ENCODE measurements at regions not wholly inside any gene's neighbourhood (a gene's known extent, or its start where the extent isn't known, plus 50 kb on each side); places are given as distances from the start of the nearest gene placed in this dataset.
"Not testable (repeated sequence)": the region's sequence is repeated elsewhere in the genome, so short reads cannot be mapped to it uniquely, and the experiment has no call there.

GRCh38 chr10:93232159-93232558 is 158.5 kb downstream of the CYP26A1 start:
- POLR2A ChIA-PET; H3K79me2 ChIP-seq (ENCODE audit: insufficient read depth, low read depth, low read length); H3K9me2 ChIP-seq (ENCODE audit: insufficient read depth, low read length); H3K27ac ChIP-seq (ENCODE audit: low read depth, low read length, poor library complexity, severe bottlenecking); H3K9me3 ChIP-seq (ENCODE audit: low read length); H3K4me1 ChIP-seq (ENCODE audit: insufficient read depth, low read length, poor library complexity, severe bottlenecking); BruUV-seq (replicated peaks); H3K4me2 ChIP-seq (ENCODE audit: low read length); DNase-seq (ENCODE audit: low spot score); H4K20me1 ChIP-seq (ENCODE audit: insufficient read depth, low read length); intact Hi-C loops (cut with micrococcal nuclease; ENCODE audit: unreplicated experiment); H2AFZ ChIP-seq (ENCODE audit: low read length); H3K4me3 ChIP-seq (ENCODE audit: low read depth, low read length, poor library complexity, severe bottlenecking); H3K36me3 ChIP-seq (ENCODE audit: insufficient read depth, low read length); CTCF ChIA-PET (ENCODE audit: unreplicated experiment): not testable (repeated sequence)

DNA sequence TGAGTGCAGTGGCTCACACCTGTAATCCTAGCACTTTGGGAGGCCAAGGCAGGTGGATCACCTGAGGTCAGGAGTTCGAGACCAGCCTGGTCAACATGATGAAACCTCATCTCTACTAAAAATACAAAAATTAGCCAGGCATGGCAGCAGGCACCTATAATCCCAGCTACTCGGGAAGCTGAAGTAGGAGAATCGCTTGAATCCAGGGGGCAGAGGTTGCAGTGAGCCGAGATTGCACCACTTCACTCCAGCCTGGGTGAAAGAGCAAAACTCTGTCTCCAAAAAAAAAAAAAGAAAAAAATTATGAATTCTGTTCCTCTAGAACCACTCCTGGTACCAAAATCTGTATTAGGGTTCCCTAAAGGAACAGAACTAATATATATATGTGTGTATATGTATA is 161.2 kb downstream of the CYP26A1 start:
- CTCF ChIA-PET (ENCODE audit: unreplicated experiment); H3K4me3 ChIP-seq (ENCODE audit: low read depth, low read length, poor library complexity, severe bottlenecking); H3K4me2 ChIP-seq (ENCODE audit: low read length); BruUV-seq (replicated peaks); H2AFZ ChIP-seq (ENCODE audit: low read length); H3K9me3 ChIP-seq (ENCODE audit: low read length); H4K20me1 ChIP-seq (ENCODE audit: insufficient read depth, low read length); H3K36me3 ChIP-seq (ENCODE audit: insufficient read depth, low read length); intact Hi-C loops (cut with micrococcal nuclease; ENCODE audit: unreplicated experiment); DNase-seq (ENCODE audit: low spot score); POLR2A ChIA-PET; H3K27ac ChIP-seq (ENCODE audit: low read depth, low read length, poor library complexity, severe bottlenecking); H3K9me2 ChIP-seq (ENCODE audit: insufficient read depth, low read length); H3K79me2 ChIP-seq (ENCODE audit: insufficient read depth, low read depth, low read length); H3K4me1 ChIP-seq (ENCODE audit: insufficient read depth, low read length, poor library complexity, severe bottlenecking): not testable (repeated sequence)

DNA sequence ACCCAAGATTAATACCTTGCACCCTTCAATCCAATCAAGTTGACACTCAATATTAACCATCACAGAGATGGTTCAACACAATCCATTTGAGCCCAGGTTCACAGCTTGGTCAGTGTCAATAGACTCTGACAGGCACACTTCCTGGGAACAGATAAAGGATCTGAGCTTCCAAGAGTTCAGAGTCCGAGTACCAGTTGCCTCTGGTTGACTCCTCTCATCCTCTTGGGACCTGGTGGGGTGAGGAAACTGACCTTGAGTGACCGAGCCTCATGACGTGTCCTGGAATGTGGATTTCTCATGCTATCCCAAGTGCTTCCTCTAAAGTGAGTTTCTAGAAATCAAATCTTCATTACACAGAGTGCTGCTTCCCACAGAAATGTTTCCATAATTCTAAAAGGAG is 162.0 kb downstream of the CYP26A1 start:
- intact Hi-C loops (cut with micrococcal nuclease; ENCODE audit: unreplicated experiment) = no loop called here
- ChIA-PET CTCF (ENCODE audit: unreplicated experiment) (no interaction called here), POLR2A (no interaction called here)
- no peaks in the 10 kb centered on the region for H3K9me2 ChIP-seq (ENCODE audit: insufficient read depth, low read length)
- no TSS peak for BruUV-seq (replicated peaks)
- H3K4me1 ChIP-seq (ENCODE audit: insufficient read depth, low read length, poor library complexity, severe bottlenecking) = no peaks in the 10 kb centered on the region
- no peaks in the 10 kb centered on the region for H3K79me2 ChIP-seq (ENCODE audit: insufficient read depth, low read depth, low read length)
- H3K27ac ChIP-seq (ENCODE audit: low read depth, low read length, poor library complexity, severe bottlenecking) = no peak overlapping the region
- H3K36me3 ChIP-seq (ENCODE audit: insufficient read depth, low read length) = no peaks in the 10 kb centered on the region
- H3K4me3 ChIP-seq (ENCODE audit: low read depth, low read length, poor library complexity, severe bottlenecking) = no peak overlapping the region
- no peak for DNase-seq (ENCODE audit: low spot score)
- no peaks in the 10 kb centered on the region for H4K20me1 ChIP-seq (ENCODE audit: insufficient read depth, low read length)
- TF ChIP-seq CTCF (conservative IDR thresholded peaks at IDR 0.05; ENCODE audit: low read length) (no peak), EZH2phosphoT487 (IDR thresholded peaks at IDR 0.05; ENCODE audit: borderline replicate concordance, low read depth, low read length) (no peak)
- no peaks in the 10 kb centered on the region for H3K9me3 ChIP-seq (ENCODE audit: low read length)
- H3K4me2 ChIP-seq (ENCODE audit: low read length) = no peak overlapping the region
- H2AFZ ChIP-seq (ENCODE audit: low read length) = no peak overlapping the region

GRCh38 chr10:93236393-93237040 is 162.8 kb downstream of the CYP26A1 start:
- ChIA-PET CTCF (ENCODE audit: unreplicated experiment) (no interaction called here), POLR2A (interaction anchor here (0.7 kb wide), 1 partner anchor 77 kb away, joined by 3 read pairs; no protein-coding TSS in a partner anchor)
- no peak overlapping the region for H3K4me2 ChIP-seq (ENCODE audit: low read length)
- no peaks in the 10 kb centered on the region for H4K20me1 ChIP-seq (ENCODE audit: insufficient read depth, low read length)
- no peak overlapping the region for H3K27ac ChIP-seq (ENCODE audit: low read depth, low read length, poor library complexity, severe bottlenecking)
- intact Hi-C loops (cut with micrococcal nuclease; ENCODE audit: unreplicated experiment) = no loop called here
- H3K9me3 ChIP-seq (ENCODE audit: low read length) = no peaks in the 10 kb centered on the region
- BruUV-seq (replicated peaks) = no TSS peak
- H3K36me3 ChIP-seq (ENCODE audit: insufficient read depth, low read length) = no peaks in the 10 kb centered on the region
- TF ChIP-seq EZH2phosphoT487 (IDR thresholded peaks at IDR 0.05; ENCODE audit: borderline replicate concordance, low read depth, low read length) (no peak), CTCF (conservative IDR thresholded peaks at IDR 0.05; ENCODE audit: low read length) (no peak)
- H2AFZ ChIP-seq (ENCODE audit: low read length) = no peak overlapping the region
- H3K9me2 ChIP-seq (ENCODE audit: insufficient read depth, low read length) = no peaks in the 10 kb centered on the region
- no peak for DNase-seq (ENCODE audit: low spot score)
- no peaks in the 10 kb centered on the region for H3K4me1 ChIP-seq (ENCODE audit: insufficient read depth, low read length, poor library complexity, severe bottlenecking)
- no peaks in the 10 kb centered on the region for H3K79me2 ChIP-seq (ENCODE audit: insufficient read depth, low read depth, low read length)
- no peak overlapping the region for H3K4me3 ChIP-seq (ENCODE audit: low read depth, low read length, poor library complexity, severe bottlenecking)

Data from OCI-LY7 (cell line).